ENCODE measurements at regions not wholly inside any gene's neighbourhood (a gene's known extent, or its start where the extent isn't known, plus 50 kb on each side); places are given as distances from the start of the nearest gene placed in this dataset.

DNA sequence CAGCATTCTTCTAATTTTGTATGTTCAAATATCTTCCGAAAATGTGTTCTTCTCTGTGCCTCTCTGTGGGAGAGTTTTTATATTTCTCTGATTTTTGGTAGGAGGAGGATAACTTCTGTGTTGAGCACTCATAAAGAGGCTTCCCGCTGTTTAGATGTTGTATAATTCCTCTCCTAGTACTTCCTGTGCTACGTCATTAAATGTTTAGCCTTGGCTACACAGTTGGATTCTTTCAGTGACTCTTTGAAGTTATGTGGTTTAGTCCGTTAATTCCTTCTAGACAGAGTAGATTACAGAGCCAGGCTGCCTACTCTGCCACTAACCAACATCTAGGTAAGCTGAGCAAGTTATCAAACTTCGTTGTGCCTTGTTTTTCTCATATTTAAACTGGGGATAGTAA is 302.6 kb downstream of the OSTF1 start:
- ATAC-seq (no peak), DNase-seq (ENCODE audit: low spot score) (no peak)
- H3K36me3 ChIP-seq (ENCODE audit: insufficient read depth): no peaks in the 10 kb centered on the region
- H3K4me1 ChIP-seq (ENCODE audit: insufficient read depth): no peaks in the 10 kb centered on the region
- TF ChIP-seq, protein P1, sequence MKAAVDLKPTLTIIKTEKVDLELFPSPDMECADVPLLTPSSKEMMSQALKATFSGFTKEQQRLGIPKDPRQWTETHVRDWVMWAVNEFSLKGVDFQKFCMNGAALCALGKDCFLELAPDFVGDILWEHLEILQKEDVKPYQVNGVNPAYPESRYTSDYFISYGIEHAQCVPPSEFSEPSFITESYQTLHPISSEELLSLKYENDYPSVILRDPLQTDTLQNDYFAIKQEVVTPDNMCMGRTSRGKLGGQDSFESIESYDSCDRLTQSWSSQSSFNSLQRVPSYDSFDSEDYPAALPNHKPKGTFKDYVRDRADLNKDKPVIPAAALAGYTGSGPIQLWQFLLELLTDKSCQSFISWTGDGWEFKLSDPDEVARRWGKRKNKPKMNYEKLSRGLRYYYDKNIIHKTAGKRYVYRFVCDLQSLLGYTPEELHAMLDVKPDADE (IDR thresholded peaks at IDR 0.05): no peak
- TF ChIP-seq EZH2 (IDR thresholded peaks at IDR 0.05; ENCODE audit: low read depth, unreplicated experiment) (no peak), STAT1 (IDR thresholded peaks at IDR 0.05; ENCODE audit: unreplicated experiment) (no peak), JUNB (IDR thresholded peaks at IDR 0.05; ENCODE audit: unreplicated experiment) (no peak), POLR2AphosphoS5 (IDR thresholded peaks at IDR 0.05; ENCODE audit: low read depth) (no peak), EZH2phosphoT487 (IDR thresholded peaks at IDR 0.05; ENCODE audit: unreplicated experiment) (no peak), ZNF114 (CRISPR knock-in tag; IDR thresholded peaks at IDR 0.05) (no peak), CREB1 (CRISPR knock-in tag; IDR thresholded peaks at IDR 0.05; ENCODE audit: low read depth) (no peak), NANOG (IDR thresholded peaks at IDR 0.05; ENCODE audit: borderline replicate concordance) (no peak), ZNF331 (CRISPR knock-in tag; IDR thresholded peaks at IDR 0.05; ENCODE audit: low read depth) (no peak)
- TF ChIP-seq, protein P2, sequence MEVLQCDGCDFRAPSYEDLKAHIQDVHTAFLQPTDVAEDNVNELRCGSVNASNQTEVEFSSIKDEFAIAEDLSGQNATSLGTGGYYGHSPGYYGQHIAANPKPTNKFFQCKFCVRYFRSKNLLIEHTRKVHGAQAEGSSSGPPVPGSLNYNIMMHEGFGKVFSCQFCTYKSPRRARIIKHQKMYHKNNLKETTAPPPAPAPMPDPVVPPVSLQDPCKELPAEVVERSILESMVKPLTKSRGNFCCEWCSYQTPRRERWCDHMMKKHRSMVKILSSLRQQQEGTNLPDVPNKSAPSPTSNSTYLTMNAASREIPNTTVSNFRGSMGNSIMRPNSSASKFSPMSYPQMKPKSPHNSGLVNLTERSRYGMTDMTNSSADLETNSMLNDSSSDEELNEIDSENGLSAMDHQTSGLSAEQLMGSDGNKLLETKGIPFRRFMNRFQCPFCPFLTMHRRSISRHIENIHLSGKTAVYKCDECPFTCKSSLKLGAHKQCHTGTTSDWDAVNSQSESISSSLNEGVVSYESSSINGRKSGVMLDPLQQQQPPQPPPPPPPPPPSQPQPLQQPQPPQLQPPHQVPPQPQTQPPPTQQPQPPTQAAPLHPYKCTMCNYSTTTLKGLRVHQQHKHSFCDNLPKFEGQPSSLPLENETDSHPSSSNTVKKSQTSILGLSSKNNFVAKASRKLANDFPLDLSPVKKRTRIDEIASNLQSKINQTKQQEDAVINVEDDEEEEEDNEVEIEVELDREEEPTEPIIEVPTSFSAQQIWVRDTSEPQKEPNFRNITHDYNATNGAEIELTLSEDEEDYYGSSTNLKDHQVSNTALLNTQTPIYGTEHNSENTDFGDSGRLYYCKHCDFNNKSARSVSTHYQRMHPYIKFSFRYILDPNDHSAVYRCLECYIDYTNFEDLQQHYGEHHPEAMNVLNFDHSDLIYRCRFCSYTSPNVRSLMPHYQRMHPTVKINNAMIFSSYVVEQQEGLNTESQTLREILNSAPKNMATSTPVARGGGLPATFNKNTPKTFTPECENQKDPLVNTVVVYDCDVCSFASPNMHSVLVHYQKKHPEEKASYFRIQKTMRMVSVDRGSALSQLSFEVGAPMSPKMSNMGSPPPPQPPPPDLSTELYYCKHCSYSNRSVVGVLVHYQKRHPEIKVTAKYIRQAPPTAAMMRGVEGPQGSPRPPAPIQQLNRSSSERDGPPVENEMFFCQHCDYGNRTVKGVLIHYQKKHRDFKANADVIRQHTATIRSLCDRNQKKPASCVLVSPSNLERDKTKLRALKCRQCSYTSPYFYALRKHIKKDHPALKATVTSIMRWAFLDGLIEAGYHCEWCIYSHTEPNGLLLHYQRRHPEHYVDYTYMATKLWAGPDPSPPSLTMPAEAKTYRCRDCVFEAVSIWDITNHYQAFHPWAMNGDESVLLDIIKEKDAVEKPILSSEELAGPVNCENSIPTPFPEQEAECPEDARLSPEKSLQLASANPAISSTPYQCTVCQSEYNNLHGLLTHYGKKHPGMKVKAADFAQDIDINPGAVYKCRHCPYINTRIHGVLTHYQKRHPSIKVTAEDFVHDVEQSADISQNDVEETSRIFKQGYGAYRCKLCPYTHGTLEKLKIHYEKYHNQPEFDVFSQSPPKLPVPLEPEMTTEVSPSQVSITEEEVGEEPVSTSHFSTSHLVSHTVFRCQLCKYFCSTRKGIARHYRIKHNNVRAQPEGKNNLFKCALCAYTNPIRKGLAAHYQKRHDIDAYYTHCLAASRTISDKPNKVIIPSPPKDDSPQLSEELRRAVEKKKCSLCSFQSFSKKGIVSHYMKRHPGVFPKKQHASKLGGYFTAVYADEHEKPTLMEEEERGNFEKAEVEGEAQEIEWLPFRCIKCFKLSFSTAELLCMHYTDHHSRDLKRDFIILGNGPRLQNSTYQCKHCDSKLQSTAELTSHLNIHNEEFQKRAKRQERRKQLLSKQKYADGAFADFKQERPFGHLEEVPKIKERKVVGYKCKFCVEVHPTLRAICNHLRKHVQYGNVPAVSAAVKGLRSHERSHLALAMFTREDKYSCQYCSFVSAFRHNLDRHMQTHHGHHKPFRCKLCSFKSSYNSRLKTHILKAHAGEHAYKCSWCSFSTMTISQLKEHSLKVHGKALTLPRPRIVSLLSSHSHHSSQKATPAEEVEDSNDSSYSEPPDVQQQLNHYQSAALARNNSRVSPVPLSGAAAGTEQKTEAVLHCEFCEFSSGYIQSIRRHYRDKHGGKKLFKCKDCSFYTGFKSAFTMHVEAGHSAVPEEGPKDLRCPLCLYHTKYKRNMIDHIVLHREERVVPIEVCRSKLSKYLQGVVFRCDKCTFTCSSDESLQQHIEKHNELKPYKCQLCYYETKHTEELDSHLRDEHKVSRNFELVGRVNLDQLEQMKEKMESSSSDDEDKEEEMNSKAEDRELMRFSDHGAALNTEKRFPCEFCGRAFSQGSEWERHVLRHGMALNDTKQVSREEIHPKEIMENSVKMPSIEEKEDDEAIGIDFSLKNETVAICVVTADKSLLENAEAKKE (CRISPR knock-in tag; IDR thresholded peaks at IDR 0.05): no peak
- TF ChIP-seq, protein P3, sequence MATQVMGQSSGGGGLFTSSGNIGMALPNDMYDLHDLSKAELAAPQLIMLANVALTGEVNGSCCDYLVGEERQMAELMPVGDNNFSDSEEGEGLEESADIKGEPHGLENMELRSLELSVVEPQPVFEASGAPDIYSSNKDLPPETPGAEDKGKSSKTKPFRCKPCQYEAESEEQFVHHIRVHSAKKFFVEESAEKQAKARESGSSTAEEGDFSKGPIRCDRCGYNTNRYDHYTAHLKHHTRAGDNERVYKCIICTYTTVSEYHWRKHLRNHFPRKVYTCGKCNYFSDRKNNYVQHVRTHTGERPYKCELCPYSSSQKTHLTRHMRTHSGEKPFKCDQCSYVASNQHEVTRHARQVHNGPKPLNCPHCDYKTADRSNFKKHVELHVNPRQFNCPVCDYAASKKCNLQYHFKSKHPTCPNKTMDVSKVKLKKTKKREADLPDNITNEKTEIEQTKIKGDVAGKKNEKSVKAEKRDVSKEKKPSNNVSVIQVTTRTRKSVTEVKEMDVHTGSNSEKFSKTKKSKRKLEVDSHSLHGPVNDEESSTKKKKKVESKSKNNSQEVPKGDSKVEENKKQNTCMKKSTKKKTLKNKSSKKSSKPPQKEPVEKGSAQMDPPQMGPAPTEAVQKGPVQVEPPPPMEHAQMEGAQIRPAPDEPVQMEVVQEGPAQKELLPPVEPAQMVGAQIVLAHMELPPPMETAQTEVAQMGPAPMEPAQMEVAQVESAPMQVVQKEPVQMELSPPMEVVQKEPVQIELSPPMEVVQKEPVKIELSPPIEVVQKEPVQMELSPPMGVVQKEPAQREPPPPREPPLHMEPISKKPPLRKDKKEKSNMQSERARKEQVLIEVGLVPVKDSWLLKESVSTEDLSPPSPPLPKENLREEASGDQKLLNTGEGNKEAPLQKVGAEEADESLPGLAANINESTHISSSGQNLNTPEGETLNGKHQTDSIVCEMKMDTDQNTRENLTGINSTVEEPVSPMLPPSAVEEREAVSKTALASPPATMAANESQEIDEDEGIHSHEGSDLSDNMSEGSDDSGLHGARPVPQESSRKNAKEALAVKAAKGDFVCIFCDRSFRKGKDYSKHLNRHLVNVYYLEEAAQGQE (IDR thresholded peaks at IDR 0.05; ENCODE audit: unreplicated experiment): no peak
- TF ChIP-seq, protein P4, sequence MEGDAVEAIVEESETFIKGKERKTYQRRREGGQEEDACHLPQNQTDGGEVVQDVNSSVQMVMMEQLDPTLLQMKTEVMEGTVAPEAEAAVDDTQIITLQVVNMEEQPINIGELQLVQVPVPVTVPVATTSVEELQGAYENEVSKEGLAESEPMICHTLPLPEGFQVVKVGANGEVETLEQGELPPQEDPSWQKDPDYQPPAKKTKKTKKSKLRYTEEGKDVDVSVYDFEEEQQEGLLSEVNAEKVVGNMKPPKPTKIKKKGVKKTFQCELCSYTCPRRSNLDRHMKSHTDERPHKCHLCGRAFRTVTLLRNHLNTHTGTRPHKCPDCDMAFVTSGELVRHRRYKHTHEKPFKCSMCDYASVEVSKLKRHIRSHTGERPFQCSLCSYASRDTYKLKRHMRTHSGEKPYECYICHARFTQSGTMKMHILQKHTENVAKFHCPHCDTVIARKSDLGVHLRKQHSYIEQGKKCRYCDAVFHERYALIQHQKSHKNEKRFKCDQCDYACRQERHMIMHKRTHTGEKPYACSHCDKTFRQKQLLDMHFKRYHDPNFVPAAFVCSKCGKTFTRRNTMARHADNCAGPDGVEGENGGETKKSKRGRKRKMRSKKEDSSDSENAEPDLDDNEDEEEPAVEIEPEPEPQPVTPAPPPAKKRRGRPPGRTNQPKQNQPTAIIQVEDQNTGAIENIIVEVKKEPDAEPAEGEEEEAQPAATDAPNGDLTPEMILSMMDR (conservative IDR thresholded peaks at IDR 0.05; ENCODE audit: low read depth in 2 of 2): no peak
- H3F3A ChIP-seq (replicated peaks; ENCODE audit: low read depth): no peaks in the 10 kb centered on the region
- H3K4me2 ChIP-seq: no peak overlapping the region
- H3K4me3 ChIP-seq: no peak overlapping the region
- peaks cover 4% of the 10 kb centered on the region; the same call in 2 of the 3 replicates for H3K36me3 Mint-ChIP-seq (ENCODE audit: low read depth)
- 0 out of 2 replicates have a peak, but pooled peaks cover 11% of the 10 kb centered on the region for H3K9me2 ChIP-seq (ENCODE audit: insufficient read depth)
- no peaks in the 10 kb centered on the region for H3K79me2 ChIP-seq (replicated peaks; ENCODE audit: insufficient read depth)
- no peaks in the 10 kb centered on the region for H3K4me1 Mint-ChIP-seq
- H4K20me1 ChIP-seq (replicated peaks; ENCODE audit: insufficient read depth): no peaks in the 10 kb centered on the region
- H3K9me3 Mint-ChIP-seq: peaks cover 6% of the 10 kb centered on the region
- H3K27me3 Mint-ChIP-seq (ENCODE audit: insufficient read depth, low read depth, poor library complexity): peaks cover 3% of the 10 kb centered on the region
- H2AFZ ChIP-seq: no peak overlapping the region
- no peak overlapping the region for H3K4me3 Mint-ChIP-seq
- no peak overlapping the region for H3K27ac Mint-ChIP-seq
- no peak overlapping the region for H3K27ac ChIP-seq (ENCODE audit: low read depth)
- H3K27me3 ChIP-seq (ENCODE audit: insufficient read depth): no peaks in the 10 kb centered on the region
